Activated CD8-positive, alpha-beta memory T cell treated with anti-CD3 and anti-CD28 coated beads, Interleukin-2, amount 50 U/mL, for 48 hours (primary cell): ENCODE measurements at regions not wholly inside any gene's neighbourhood (a gene's known extent, or its start where the extent isn't known, plus 50 kb on each side); places are given as distances from the start of the nearest gene placed in this dataset.
"Not testable (repeated sequence)": the region's sequence is repeated elsewhere in the genome, so short reads cannot be mapped to it uniquely, and the experiment has no call there.

ENCODE experiments used
- DNase-seq: peaks from one replicate; pipeline ENCODE4 v3.0.0-alpha.2; 2020

GRCh38 chr6:135606392-135606791 is 108.9 kb upstream of the AHI1 start:
- DNase-seq = no peak

GRCh38 chr6:135608031-135608430 is 110.5 kb upstream of the AHI1 start:
- no peak for DNase-seq

GRCh38 chr6:135610192-135610591 is 112.7 kb upstream of the AHI1 start:
- DNase-seq = not testable (repeated sequence)

GRCh38 chr6:135616655-135617054 is 119.1 kb upstream of the AHI1 start:
- DNase-seq = no peak

GRCh38 chr6:135617222-135617621 is 119.7 kb upstream of the AHI1 start:
- DNase-seq = no peak

- no peak for DNase-seq
These were observed 124.5 kb upstream of the AHI1 start for GRCh38 chr6:135622081-135622480.

- DNase-seq = no peak
These were observed 126.4 kb upstream of the AHI1 start for GRCh38 chr6:135623979-135624378.

- no peak for DNase-seq
These were observed 127.1 kb upstream of the AHI1 start for GRCh38 chr6:135624402-135625295.

GRCh38 chr6:135626001-135626400 is 128.5 kb upstream of the AHI1 start:
- not testable (repeated sequence) for DNase-seq

- DNase-seq = no peak
These were observed 129.7 kb upstream of the AHI1 start for GRCh38 chr6:135627092-135627715.

- DNase-seq = no peak
These were observed 133.3 kb upstream of the AHI1 start for GRCh38 chr6:135630789-135631376.

- DNase-seq = no peak
These were observed 134.3 kb upstream of the AHI1 start for GRCh38 chr6:135631821-135632220.

- DNase-seq = no peak
These were observed 136.0 kb upstream of the AHI1 start for GRCh38 chr6:135633573-135633972.

- no peak for DNase-seq
These were observed 140.2 kb upstream of the AHI1 start for GRCh38 chr6:135637701-135638100.

- no peak for DNase-seq
These were observed 140.6 kb upstream of the AHI1 start for GRCh38 chr6:135638108-135638507.

- no peak for DNase-seq
These were observed 142.5 kb upstream of the AHI1 start for GRCh38 chr6:135640048-135640447.

GRCh38 chr6:135640449-135641111 is 143.0 kb upstream of the AHI1 start:
- DNase-seq = no peak

- DNase-seq = no peak
These were observed 145.4 kb upstream of the AHI1 start for GRCh38 chr6:135642912-135643311.

- no peak for DNase-seq
These were observed 146.9 kb upstream of the AHI1 start for GRCh38 chr6:135644394-135644793.

- no peak for DNase-seq
These were observed 150.0 kb upstream of the AHI1 start for GRCh38 chr6:135647521-135647920.

- no peak for DNase-seq
These were observed 154.6 kb upstream of the AHI1 start for GRCh38 chr6:135651964-135652755.

GRCh38 chr6:135655055-135655454 is 157.5 kb upstream of the AHI1 start:
- DNase-seq = no peak

GRCh38 chr6:135657207-135657606 is 159.7 kb upstream of the AHI1 start:
- no peak for DNase-seq
